Esophagus (tissue), 2 donors: ENCODE measurements at regions not wholly inside any gene's neighbourhood (a gene's known extent, or its start where the extent isn't known, plus 50 kb on each side); places are given as distances from the start of the nearest gene placed in this dataset.

Experiments
- H3K27ac ChIP-seq, 2 donors: one replicate each; pipeline ENCODE4 v1.5.1; 2013; ENCODE audit warnings: low read depth in 2 of 2, mild to moderate bottlenecking in 2 of 2, inconsistent platforms in 1 of 2, low read length in 1 of 2, moderate library complexity in 1 of 2
- H3K27me3 ChIP-seq, 2 donors: one replicate each; pipeline ENCODE4 v1.6.1; 2013; ENCODE audit warnings: low read length in 2 of 2, control low read depth in 1 of 2, mild to moderate bottlenecking in 1 of 2; ENCODE audit not compliant: insufficient read depth in 2 of 2, control insufficient read depth in 1 of 2
- H3K36me3 ChIP-seq, 2 donors: one replicate each; pipeline ENCODE4 v1.6.1; 2013; ENCODE audit warnings: low read length in 1 of 2; ENCODE audit not compliant: control insufficient read depth in 2 of 2, insufficient read depth in 2 of 2
- H3K4me1 ChIP-seq, 2 donors: one replicate each; pipeline ENCODE4 v1.6.1; 2013; ENCODE audit warnings: low read length in 1 of 2; ENCODE audit not compliant: control insufficient read depth in 2 of 2, insufficient read depth in 2 of 2
- H3K4me3 ChIP-seq, 2 donors: one replicate each; pipeline ENCODE4 v1.5.1; 2013; ENCODE audit warnings: low read length in 2 of 2, mild to moderate bottlenecking in 2 of 2, low read depth in 1 of 2, moderate library complexity in 1 of 2
- H3K9me3 ChIP-seq, 2 donors: one replicate each; pipeline ENCODE4 v1.6.1; 2013; ENCODE audit warnings: mild to moderate bottlenecking in 2 of 2, low read depth in 1 of 2, low read length in 1 of 2, moderate library complexity in 1 of 2; ENCODE audit not compliant: control insufficient read depth in 2 of 2, insufficient read depth in 1 of 2
- WGBS, 2 donors: extraction: QIAGEN DNeasy Blood & Tissue Kit; methylation state at CpG; one replicate each; pipeline ENCODE4 v1.1.7; 2013; 5-methylcytosine and 5-hydroxymethylcytosine counted together
- donor health status: healthy with polysubstance abuse.
- donor health status: Bipolar disorder and iron deficiency.

DNA sequence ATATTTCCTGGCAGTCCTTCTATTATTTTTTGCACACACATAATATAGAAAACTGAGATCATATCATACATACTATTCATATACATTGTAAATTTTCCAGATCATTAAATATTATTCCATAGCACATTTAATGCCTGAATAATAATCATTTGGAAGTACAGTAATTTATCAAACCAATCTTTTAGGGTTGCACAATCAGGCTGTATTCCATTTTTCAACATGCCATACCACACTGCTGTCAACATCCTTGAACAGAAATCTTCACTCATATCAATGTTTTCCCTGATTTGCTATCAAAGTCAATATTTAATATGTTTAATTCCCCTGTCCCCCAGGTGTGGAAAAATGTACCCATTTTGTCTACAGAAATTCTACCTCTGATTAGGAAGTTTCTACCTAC is 122.7 kb upstream of the ADGRF1 start:
- H3K9me3 ChIP-seq: no peaks in the 10 kb centered on the region
- H3K4me3 ChIP-seq: no peak overlapping the region
- no peaks in the 10 kb centered on the region for H3K27me3 ChIP-seq
- H3K27ac ChIP-seq: no peak overlapping the region
- no peaks in the 10 kb centered on the region for H3K36me3 ChIP-seq
- H3K4me1 ChIP-seq: peaks cover 0 to 2% of the 10 kb centered on the region in 2 donors

DNA sequence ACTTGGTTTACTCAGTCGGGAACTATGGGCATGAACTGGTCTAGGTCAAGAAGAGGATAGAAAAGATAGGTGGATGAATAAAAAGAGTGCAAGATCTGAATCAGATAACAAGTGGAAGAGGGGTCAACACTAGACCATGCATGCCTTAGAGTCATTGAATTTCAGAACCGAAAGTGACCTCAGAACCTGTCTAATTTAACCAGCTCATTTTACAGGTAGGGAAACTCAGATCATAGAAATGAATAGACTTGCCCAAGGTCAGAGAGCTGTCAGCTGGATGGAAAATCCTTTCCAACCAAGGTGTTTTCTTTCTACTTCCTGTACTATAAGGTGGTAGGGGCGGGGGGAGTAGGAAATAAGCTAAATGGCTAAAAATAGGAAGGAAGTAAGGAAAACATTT is 121.4 kb upstream of the ADGRF1 start:
- Histone ChIP-seq H3K4me3 (no peak overlapping the region), H3K4me1 (peaks cover 0 to 2% of the 10 kb centered on the region in 2 donors), H3K27ac (no peak overlapping the region), H3K9me3 (no peaks in the 10 kb centered on the region), H3K27me3 (no peaks in the 10 kb centered on the region), H3K36me3 (no peaks in the 10 kb centered on the region)
- WGBS, 2 donors: 78 to 79% methylated on average over 3 of the region's 3 CpGs

DNA sequence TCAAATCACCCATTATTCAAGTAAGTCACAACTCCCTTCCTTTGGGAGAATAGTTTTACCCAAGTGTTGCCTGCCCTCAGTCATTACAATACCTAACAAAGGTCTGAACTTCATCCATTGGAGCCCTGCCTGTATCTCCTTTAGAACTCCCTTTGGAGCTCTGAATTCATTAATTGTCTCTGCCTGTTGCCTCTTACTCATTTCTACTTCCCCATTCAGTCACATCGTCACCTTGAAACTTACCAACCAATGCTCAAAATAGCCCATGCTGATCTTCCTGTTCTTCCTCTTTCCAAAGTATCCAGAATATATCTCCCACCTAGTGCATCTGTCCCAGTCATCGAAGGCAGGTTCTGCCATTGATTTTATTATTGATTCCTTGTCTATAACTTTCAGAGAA is 120.7 kb upstream of the ADGRF1 start:
- H3K27me3 ChIP-seq: no peaks in the 10 kb centered on the region
- H3K27ac ChIP-seq: no peak overlapping the region
- no peaks in the 10 kb centered on the region for H3K36me3 ChIP-seq
- WGBS, 2 donors: 75 to 83% methylated on average over 2 of the region's 2 CpGs
- peaks cover 0 to 2% of the 10 kb centered on the region in 2 donors for H3K4me1 ChIP-seq
- no peaks in the 10 kb centered on the region for H3K9me3 ChIP-seq
- no peak overlapping the region for H3K4me3 ChIP-seq

GRCh38 chr6:47162231-47162630 is 120.1 kb upstream of the ADGRF1 start:
- no peak overlapping the region for H3K4me3 ChIP-seq
- no peaks in the 10 kb centered on the region for H3K36me3 ChIP-seq
- peaks cover 0 to 2% of the 10 kb centered on the region in 2 donors for H3K4me1 ChIP-seq

GRCh38 chr6:47161176-47161687 is 119.1 kb upstream of the ADGRF1 start:
- no peak overlapping the region for H3K27ac ChIP-seq

More at GRCh38 chr6:47162231-47162630, 120.1 kb upstream of the ADGRF1 start:
- Histone ChIP-seq H3K27me3 (no peaks in the 10 kb centered on the region), H3K9me3 (no peaks in the 10 kb centered on the region), H3K27ac (no peak overlapping the region)
- WGBS, 2 donors: 80 to 86% methylated on average over 1 of the region's 1 CpG

DNA sequence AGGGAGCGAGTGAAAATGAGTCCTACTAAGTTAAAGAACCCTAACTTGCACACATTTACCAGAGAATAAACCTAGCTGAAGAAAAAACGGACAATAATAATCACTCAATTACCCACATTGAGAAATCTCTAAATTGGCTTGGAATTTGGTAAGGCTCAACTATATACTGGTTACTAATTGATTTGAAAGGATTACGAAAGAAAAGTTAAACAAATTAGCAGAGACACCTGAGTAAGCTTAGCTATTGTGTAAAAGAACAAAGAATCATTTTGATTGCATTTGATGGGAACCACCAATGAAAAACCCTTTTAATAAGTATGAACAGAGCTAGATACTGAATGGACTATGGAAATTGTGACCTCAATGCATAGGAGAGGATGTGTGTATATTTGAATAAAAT is 118.6 kb upstream of the ADGRF1 start:
- H3K27me3 ChIP-seq: no peaks in the 10 kb centered on the region
- no peak overlapping the region for H3K27ac ChIP-seq
- no peaks in the 10 kb centered on the region for H3K36me3 ChIP-seq
- no peaks in the 10 kb centered on the region for H3K4me1 ChIP-seq
- 71 to 75% methylated on average over 3 of the region's 3 CpGs for WGBS, 2 donors
- H3K4me3 ChIP-seq: no peak overlapping the region
- no peaks in the 10 kb centered on the region for H3K9me3 ChIP-seq

More at GRCh38 chr6:47161176-47161687, 119.1 kb upstream of the ADGRF1 start:
- H3K9me3 ChIP-seq: no peaks in the 10 kb centered on the region
- H3K4me3 ChIP-seq: no peak overlapping the region
- H3K4me1 ChIP-seq: no peaks in the 10 kb centered on the region
- H3K36me3 ChIP-seq: no peaks in the 10 kb centered on the region
- no peaks in the 10 kb centered on the region for H3K27me3 ChIP-seq

DNA sequence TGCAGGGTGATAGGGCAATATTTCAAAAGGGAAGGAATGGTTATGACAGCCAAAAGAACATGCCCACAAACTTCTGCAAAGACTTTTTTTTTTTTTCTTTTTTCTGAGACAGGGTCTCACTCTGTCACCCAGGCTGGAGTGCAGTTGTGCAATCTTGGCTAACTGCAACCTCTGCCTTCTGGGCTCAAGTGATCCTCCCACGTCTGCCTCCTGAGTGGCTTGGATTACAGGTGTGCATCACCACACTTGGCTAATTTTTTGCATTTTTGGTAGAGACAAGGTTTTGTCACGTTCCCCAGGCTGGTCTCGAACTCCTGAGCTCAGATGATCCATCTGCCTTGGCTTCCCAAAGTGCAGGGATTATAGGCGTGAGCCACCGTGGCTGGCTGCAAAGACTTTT is 117.6 kb upstream of the ADGRF1 start:
- 78 to 80% methylated on average over 5 of the region's 5 CpGs for WGBS, 2 donors
- Histone ChIP-seq H3K9me3 (no peaks in the 10 kb centered on the region), H3K27me3 (no peaks in the 10 kb centered on the region), H3K4me3 (no peak overlapping the region), H3K36me3 (no peaks in the 10 kb centered on the region), H3K27ac (no peak overlapping the region), H3K4me1 (no peaks in the 10 kb centered on the region)

DNA sequence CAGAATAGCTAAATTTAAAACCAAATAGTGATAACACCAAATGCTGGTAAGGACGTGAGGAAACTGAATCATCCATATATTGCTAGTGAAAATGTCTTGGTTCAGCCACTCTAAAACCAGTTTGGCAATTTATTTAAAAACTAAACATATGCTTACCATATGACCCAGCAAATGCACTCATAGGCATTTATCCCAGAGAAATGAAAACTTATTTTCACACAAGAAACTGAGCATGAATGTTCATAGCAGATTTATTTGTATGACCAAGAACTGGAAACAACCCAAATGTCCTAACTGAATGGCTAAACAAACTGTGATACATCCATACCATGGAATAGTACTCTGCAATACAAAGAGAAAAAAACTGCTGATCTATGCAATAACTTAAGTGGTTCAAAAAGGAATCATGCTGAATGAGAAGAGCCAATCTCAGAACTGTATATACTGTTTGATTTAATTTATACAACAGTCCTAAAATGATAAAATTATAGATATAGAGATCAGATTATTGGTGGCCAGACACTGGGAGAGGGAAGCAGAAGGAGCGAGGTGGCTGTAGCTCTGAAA is 115.6 kb upstream of the ADGRF1 start:
- Histone ChIP-seq H3K27ac (no peak overlapping the region), H3K4me3 (no peak overlapping the region), H3K36me3 (no peaks in the 10 kb centered on the region), H3K27me3 (no peaks in the 10 kb centered on the region), H3K4me1 (no peaks in the 10 kb centered on the region), H3K9me3 (no peaks in the 10 kb centered on the region)
- 45 to 46% methylated on average over 2 of the region's 2 CpGs for WGBS, 2 donors

DNA sequence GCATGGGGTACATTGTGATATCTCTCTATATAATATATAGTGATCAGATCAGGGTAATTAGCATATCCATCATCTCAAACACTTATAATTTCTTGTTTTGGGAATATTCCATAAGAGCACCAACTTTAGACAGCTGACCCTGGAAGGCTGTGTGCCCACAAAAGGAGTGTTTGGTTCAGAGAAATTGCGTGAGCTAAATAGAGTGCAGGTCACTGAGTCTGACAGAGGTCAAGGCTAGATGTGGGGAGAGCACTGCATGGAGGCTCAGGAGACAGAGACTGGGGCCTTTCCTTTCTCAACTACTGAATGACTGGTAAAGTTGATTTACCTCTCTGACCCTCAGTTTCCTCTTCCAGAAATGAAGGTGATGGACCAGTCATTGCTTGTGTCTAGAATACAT is 114.9 kb upstream of the ADGRF1 start:
- H3K27ac ChIP-seq: no peak overlapping the region
- no peaks in the 10 kb centered on the region for H3K36me3 ChIP-seq
- H3K9me3 ChIP-seq: no peaks in the 10 kb centered on the region
- H3K4me3 ChIP-seq: no peak overlapping the region
- H3K4me1 ChIP-seq: no peaks in the 10 kb centered on the region
- no peaks in the 10 kb centered on the region for H3K27me3 ChIP-seq
- WGBS, 2 donors: 92 to 97% methylated on average over 1 of the region's 1 CpG

DNA sequence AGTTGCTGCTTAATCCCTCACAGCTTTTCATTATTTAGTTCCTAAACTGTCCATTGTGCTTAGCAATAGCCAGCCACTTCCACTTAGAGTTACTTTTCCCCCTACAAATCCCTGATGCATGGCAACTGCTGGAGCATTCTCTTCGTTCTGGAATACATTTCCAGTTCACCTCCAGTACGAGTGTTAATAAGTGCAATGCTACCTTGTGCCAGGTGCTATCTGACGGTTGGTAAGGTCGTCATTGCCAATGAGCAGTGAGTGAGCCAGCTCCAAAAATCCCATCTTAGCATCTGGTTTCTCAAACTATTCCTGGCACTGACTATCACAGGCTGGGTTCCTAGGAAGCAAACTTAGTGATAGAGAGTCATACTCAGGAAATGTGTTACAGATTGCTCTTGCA is 114.1 kb upstream of the ADGRF1 start:
- no peaks in the 10 kb centered on the region for H3K9me3 ChIP-seq
- H3K36me3 ChIP-seq: no peaks in the 10 kb centered on the region
- H3K4me3 ChIP-seq: no peak overlapping the region
- H3K4me1 ChIP-seq: no peaks in the 10 kb centered on the region
- 66 to 70% methylated on average over 4 of the region's 4 CpGs for WGBS, 2 donors
- H3K27ac ChIP-seq: no peak overlapping the region
- no peaks in the 10 kb centered on the region for H3K27me3 ChIP-seq
